NT2/D1 (cell line): ENCODE measurements at regions not wholly inside any gene's neighbourhood (a gene's known extent, or its start where the extent isn't known, plus 50 kb on each side); places are given as distances from the start of the nearest gene placed in this dataset.

ENCODE experiments used
- SUZ12 ChIP-seq: IDR thresholded peaks from 2 replicates; pipeline ENCODE4 v1.6.1; 2011; ENCODE audit not compliant: insufficient read length, insufficient read depth; ENCODE audit errors: extremely low read depth
- YY1 ChIP-seq: IDR thresholded peaks from 2 replicates; pipeline ENCODE4 v1.6.1; 2011; ENCODE audit not compliant: insufficient read length, insufficient read depth
- ZNF274 ChIP-seq: IDR thresholded peaks from 2 replicates; pipeline ENCODE4 v1.6.1; 2011; ENCODE audit warnings: mild to moderate bottlenecking, low read depth, low read length

DNA sequence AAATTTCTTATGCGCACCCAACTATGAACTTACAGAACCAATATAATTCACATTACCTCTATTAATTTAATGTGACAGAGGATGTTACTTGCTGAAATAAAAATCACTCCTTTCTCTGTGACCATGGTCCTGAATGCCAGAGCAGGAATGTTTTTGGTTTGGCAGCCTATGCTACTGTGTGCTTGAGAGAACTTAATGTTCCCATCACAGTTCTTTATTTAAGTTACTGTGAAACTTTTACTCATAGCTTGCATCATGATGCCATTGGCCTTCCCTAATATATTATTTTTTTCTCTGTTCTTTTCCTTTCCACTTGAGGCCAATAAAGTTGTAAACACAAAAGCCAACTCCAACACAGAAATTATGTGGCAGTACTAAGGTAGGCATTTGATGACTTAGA is 142.2 kb downstream of the FAM76B start:
- TF ChIP-seq SUZ12 = no peak
- TF ChIP-seq ZNF274 = no peak
- TF ChIP-seq YY1 = no peak
